ENCODE measurements at regions not wholly inside any gene's neighbourhood (a gene's known extent, or its start where the extent isn't known, plus 50 kb on each side); places are given as distances from the start of the nearest gene placed in this dataset.
"Not testable (repeated sequence)": the region's sequence is repeated elsewhere in the genome, so short reads cannot be mapped to it uniquely, and the experiment has no call there.

DNA sequence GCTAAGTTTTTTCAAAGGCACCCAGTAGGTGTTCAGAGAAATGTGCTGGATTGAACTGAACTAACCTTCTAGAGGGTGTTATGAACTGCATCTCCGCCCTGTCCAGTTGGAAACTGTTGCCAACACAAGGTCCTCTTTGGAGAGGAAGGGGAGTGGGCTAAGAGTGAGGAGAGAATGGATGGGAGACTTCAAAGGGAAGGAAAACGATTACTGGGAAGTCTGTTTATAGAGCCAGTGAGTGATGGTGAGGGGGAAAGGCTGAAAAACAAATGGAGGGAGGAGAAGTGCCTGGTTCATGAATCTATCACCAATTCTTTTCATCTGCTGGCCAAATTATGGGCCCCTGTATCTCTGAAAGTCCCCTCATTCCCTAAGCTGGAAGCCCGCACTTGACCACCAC, 86.0 kb upstream of the TBX5 start:
- no peak overlapping the region for H3K4me3 ChIP-seq (ENCODE audit: low read length)
- WGBS (ENCODE audit: insufficient coverage), result 41% methylated on average over 3 of the region's 3 CpGs
- no peak overlapping the region for H3K27ac Mint-ChIP-seq
- H3K4me1 Mint-ChIP-seq, result no peaks in the 10 kb centered on the region
- H3K27me3 Mint-ChIP-seq (ENCODE audit: low read depth in 2 of 2), result peaks cover 8 to 11% of the 10 kb centered on the region in 2 donors
- no peaks in the 10 kb centered on the region for H3K4me1 ChIP-seq (ENCODE audit: control insufficient read depth, insufficient read depth, low read length)
- H3K9me3 Mint-ChIP-seq, result no peaks in the 10 kb centered on the region
- DNase-seq (no peak), ATAC-seq (no peak)
- no peaks in the 10 kb centered on the region for H3K36me3 ChIP-seq (ENCODE audit: control insufficient read depth, insufficient read depth, low read length)
- TF ChIP-seq, protein P1, sequence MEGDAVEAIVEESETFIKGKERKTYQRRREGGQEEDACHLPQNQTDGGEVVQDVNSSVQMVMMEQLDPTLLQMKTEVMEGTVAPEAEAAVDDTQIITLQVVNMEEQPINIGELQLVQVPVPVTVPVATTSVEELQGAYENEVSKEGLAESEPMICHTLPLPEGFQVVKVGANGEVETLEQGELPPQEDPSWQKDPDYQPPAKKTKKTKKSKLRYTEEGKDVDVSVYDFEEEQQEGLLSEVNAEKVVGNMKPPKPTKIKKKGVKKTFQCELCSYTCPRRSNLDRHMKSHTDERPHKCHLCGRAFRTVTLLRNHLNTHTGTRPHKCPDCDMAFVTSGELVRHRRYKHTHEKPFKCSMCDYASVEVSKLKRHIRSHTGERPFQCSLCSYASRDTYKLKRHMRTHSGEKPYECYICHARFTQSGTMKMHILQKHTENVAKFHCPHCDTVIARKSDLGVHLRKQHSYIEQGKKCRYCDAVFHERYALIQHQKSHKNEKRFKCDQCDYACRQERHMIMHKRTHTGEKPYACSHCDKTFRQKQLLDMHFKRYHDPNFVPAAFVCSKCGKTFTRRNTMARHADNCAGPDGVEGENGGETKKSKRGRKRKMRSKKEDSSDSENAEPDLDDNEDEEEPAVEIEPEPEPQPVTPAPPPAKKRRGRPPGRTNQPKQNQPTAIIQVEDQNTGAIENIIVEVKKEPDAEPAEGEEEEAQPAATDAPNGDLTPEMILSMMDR (IDR thresholded peaks at IDR 0.05), result no peak
- no peaks in the 10 kb centered on the region for H3K27me3 ChIP-seq (ENCODE audit: control insufficient read depth, insufficient read depth, low read length)
- H3K9me3 ChIP-seq (ENCODE audit: control insufficient read depth, insufficient read depth, low read length), result no peaks in the 10 kb centered on the region
- H3K36me3 Mint-ChIP-seq, result no peaks in the 10 kb centered on the region
- no peak overlapping the region for H3K4me3 Mint-ChIP-seq
- no peak overlapping the region for H3K27ac ChIP-seq (ENCODE audit: low read length)
- intact Hi-C loops (cut with micrococcal nuclease), result no loop called here

DNA sequence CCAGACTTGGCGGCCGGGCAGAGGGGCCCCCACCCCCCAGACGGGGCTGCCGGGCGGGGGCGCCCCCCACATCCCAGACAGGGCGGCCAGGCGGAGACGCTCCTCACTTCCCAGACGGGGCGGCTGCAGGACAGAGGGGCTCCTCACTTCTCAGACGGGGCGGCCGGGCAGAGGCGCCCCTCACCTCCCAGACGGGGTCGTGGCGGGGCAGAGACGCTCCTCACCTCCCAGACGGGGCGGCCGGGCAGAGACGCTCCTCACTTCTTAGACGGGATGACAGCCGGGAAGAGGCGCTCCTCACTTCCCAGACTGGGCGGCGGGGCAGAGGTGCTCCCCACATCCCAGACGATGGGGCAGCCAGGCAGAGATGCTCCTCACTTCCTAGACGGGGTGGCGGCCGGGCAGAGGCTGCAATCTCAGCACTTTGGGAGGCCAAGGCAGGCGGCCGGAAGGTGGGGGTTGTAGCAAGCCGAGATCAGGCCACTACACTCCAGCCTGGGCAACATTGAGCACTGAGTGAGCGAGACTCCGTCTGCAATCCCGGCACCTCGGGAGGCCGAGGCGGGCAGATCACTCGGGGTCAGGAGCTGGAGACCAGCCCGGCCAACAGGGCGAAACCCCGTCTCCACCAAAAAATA, 79.0 kb upstream of the TBX5 start:
- H3K9me3 Mint-ChIP-seq; H3K36me3 ChIP-seq (ENCODE audit: control insufficient read depth, insufficient read depth, low read length); H3K36me3 Mint-ChIP-seq; H3K27ac Mint-ChIP-seq; H3K4me3 Mint-ChIP-seq; ATAC-seq; H3K9me3 ChIP-seq (ENCODE audit: control insufficient read depth, insufficient read depth, low read length); H3K4me1 ChIP-seq (ENCODE audit: control insufficient read depth, insufficient read depth, low read length); H3K27ac ChIP-seq (ENCODE audit: low read length); intact Hi-C loops (cut with micrococcal nuclease); H3K4me1 Mint-ChIP-seq; H3K4me3 ChIP-seq (ENCODE audit: low read length); DNase-seq: not testable (repeated sequence)
- peaks cover 12% of the 10 kb centered on the region for H3K27me3 ChIP-seq (ENCODE audit: control insufficient read depth, insufficient read depth, low read length)
- H3K27me3 Mint-ChIP-seq (ENCODE audit: low read depth in 2 of 2), result peaks cover 17 to 27% of the 10 kb centered on the region in 2 donors
- WGBS (ENCODE audit: insufficient coverage), result 94% methylated on average over 45 of the region's 45 CpGs

DNA sequence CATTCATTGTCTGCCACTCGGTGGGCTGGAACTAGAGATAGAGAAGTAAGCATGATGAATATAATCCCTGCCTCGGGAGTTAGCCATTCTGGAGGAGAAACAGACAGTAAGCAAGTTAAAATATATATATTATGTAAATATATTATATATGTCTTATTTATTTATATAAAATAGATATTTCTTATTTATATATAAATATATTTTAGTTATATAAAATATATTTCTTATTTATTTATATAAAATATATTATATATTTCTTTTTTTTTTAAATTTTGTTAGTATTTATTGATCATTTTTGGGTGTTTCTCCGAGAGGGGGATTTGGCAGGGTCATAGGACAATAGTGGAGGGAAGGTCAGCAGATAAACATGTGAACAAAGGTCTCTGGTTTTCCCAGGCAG, 78.1 kb upstream of the TBX5 start:
- no peaks in the 10 kb centered on the region for H3K36me3 ChIP-seq (ENCODE audit: control insufficient read depth, insufficient read depth, low read length)
- Mint-ChIP-seq H3K36me3 (peaks cover 7% of the 10 kb centered on the region), H3K27me3 (ENCODE audit: low read depth in 2 of 2) (peaks cover 26 to 35% of the 10 kb centered on the region in 2 donors), H3K4me1 (peaks cover 0 to 5% of the 10 kb centered on the region in 2 donors), H3K27ac (no peak overlapping the region), H3K4me3 (no peak overlapping the region), H3K9me3 (peaks cover 0 to 2% of the 10 kb centered on the region in 2 donors)
- H3K27me3 ChIP-seq (ENCODE audit: control insufficient read depth, insufficient read depth, low read length), result peaks cover 14% of the 10 kb centered on the region
- intact Hi-C loops (cut with micrococcal nuclease), result no loop called here
- no CpG with 5 or more reads among the region's 3 CpGs for whole genome bisulfite sequencing (ENCODE audit: insufficient coverage)
- DNase-seq (no peak), ATAC-seq (no peak)
- no peaks in the 10 kb centered on the region for H3K4me1 ChIP-seq (ENCODE audit: control insufficient read depth, insufficient read depth, low read length)
- no peak overlapping the region for H3K27ac ChIP-seq (ENCODE audit: low read length)
- TF ChIP-seq, protein P1 (IDR thresholded peaks at IDR 0.05), result no peak
- H3K9me3 ChIP-seq (ENCODE audit: control insufficient read depth, insufficient read depth, low read length), result no peaks in the 10 kb centered on the region
- H3K4me3 ChIP-seq (ENCODE audit: low read length), result no peak overlapping the region

- H3K27ac Mint-ChIP-seq, result no peak overlapping the region
- H3K9me3 ChIP-seq (ENCODE audit: control insufficient read depth, insufficient read depth, low read length), result no peaks in the 10 kb centered on the region
- H3K27me3 Mint-ChIP-seq (ENCODE audit: low read depth in 2 of 2), result peaks cover 27 to 49% of the 10 kb centered on the region in 2 donors
- peaks cover 7% of the 10 kb centered on the region for H3K36me3 Mint-ChIP-seq
- ATAC-seq, result no peak
- peaks cover 20% of the 10 kb centered on the region for H3K27me3 ChIP-seq (ENCODE audit: control insufficient read depth, insufficient read depth, low read length)
- peaks cover 0 to 5% of the 10 kb centered on the region in 2 donors for H3K4me1 Mint-ChIP-seq
- intact Hi-C loops (cut with micrococcal nuclease), result no loop called here
- TF ChIP-seq, protein P1 (IDR thresholded peaks at IDR 0.05), result no peak
- no peaks in the 10 kb centered on the region for H3K4me1 ChIP-seq (ENCODE audit: control insufficient read depth, insufficient read depth, low read length)
- no peak overlapping the region for H3K4me3 ChIP-seq (ENCODE audit: low read length)
- no peaks in the 10 kb centered on the region for H3K36me3 ChIP-seq (ENCODE audit: control insufficient read depth, insufficient read depth, low read length)
- H3K4me3 Mint-ChIP-seq, result no peak overlapping the region
- no peak for DNase-seq
- H3K27ac ChIP-seq (ENCODE audit: low read length), result no peak overlapping the region
- 12% methylated on average over 6 of the region's 6 CpGs for WGBS (ENCODE audit: insufficient coverage)
- peaks cover 0 to 2% of the 10 kb centered on the region in 2 donors for H3K9me3 Mint-ChIP-seq
Observed at GRCh38 chr12:114481200-114481535, 75.2 kb upstream of the TBX5 start.
